IMR-90 (cell line): ENCODE measurements at regions not wholly inside any gene's neighbourhood (a gene's known extent, or its start where the extent isn't known, plus 50 kb on each side); places are given as distances from the start of the nearest gene placed in this dataset.

ENCODE experiments used
- ATAC-seq: fragments of 200-7000 bp; cut with Tn5 transposase; 2 replicates; pipeline ENCODE4 v1.9.1; 2020; ENCODE audit warnings: low read depth, mild to moderate bottlenecking, moderate library complexity
- BruUV-seq: library from RNA; stranded (reverse); fragments of 400-500 nt; replicated peaks from 2 replicates; lab custom pipeline; 2021; lab: Mats Ljungman, UMichigan
- CTCF ChIA-PET: fragments of 300-600 bp; formaldehyde crosslinking; extraction: SDS; loops from one replicate; lab custom pipeline; 2021; ENCODE audit warnings: antibody characterized with exemption; lab: Yijun Ruan, JAX
- POLR2A ChIA-PET: fragments of 300-600 bp; sonication (Branson Sonifier 250); formaldehyde crosslinking; loops from one replicate; lab custom pipeline; 2022; ENCODE audit warnings: antibody characterized with exemption; ENCODE audit not compliant: unreplicated experiment; lab: Charles Lee
- DNase-seq: peaks from one replicate; pipeline ENCODE4 v3.0.0; 2013
- H2AFZ ChIP-seq: replicated peaks from 2 replicates; pipeline ENCODE3; 2013; ENCODE audit warnings: low read length, mild to moderate bottlenecking; ENCODE audit not compliant: poor library complexity
- H2AK5ac ChIP-seq: 2 replicates; pipeline ENCODE4 v1.6.1; 2013; ENCODE audit warnings: low read depth, low read length, inconsistent platforms
- H2AK9ac ChIP-seq: replicated peaks from 2 replicates; pipeline ENCODE3; 2013; ENCODE audit warnings: mild to moderate bottlenecking, low read depth, low read length, moderate library complexity; ENCODE audit not compliant: poor library complexity
- H2BK120ac ChIP-seq: 2 replicates; pipeline ENCODE4 v1.6.1; 2013; ENCODE audit warnings: low read depth, low read length, inconsistent platforms
- H2BK15ac ChIP-seq: 3 replicates; pipeline ENCODE4 v1.6.1; 2013; ENCODE audit warnings: low read depth, low read length, inconsistent platforms
- H2BK20ac ChIP-seq: 2 replicates; pipeline ENCODE4 v1.6.1; 2013; ENCODE audit warnings: low read depth, mild to moderate bottlenecking, inconsistent platforms, low read length, moderate library complexity
- H2BK5ac ChIP-seq: 2 replicates; pipeline ENCODE4 v1.6.1; 2013; ENCODE audit warnings: mild to moderate bottlenecking, low read depth, low read length, inconsistent platforms; ENCODE audit not compliant: poor library complexity, severe bottlenecking
- H3K14ac ChIP-seq: replicated peaks from 2 replicates; pipeline ENCODE4 v1.6.1; 2013; ENCODE audit warnings: low read depth, low read length, inconsistent platforms
- H3K18ac ChIP-seq: 2 replicates; pipeline ENCODE4 v1.6.1; 2013; ENCODE audit warnings: low read depth, low read length, control low read depth
- H3K23ac ChIP-seq: 2 replicates; pipeline ENCODE4 v1.6.1; 2013; ENCODE audit warnings: low read depth, low read length, inconsistent platforms
- H3K27ac ChIP-seq: 2 replicates; pipeline ENCODE4 v1.5.1; 2013; ENCODE audit warnings: mild to moderate bottlenecking, control low read depth, low read length; ENCODE audit not compliant: insufficient read depth
- H3K27me3 ChIP-seq: 2 replicates; pipeline ENCODE4 v1.6.1; 2013; ENCODE audit warnings: low read length; ENCODE audit not compliant: control insufficient read depth, insufficient read depth
- H3K36me3 ChIP-seq: 2 replicates; pipeline ENCODE4 v1.6.1; 2013; ENCODE audit warnings: low read length, mixed read lengths; ENCODE audit not compliant: control insufficient read depth, insufficient read depth
- H3K4ac ChIP-seq: 2 replicates; pipeline ENCODE4 v1.6.1; 2013; ENCODE audit warnings: low read depth, low read length, inconsistent platforms
- H3K4me1 ChIP-seq: 2 replicates; pipeline ENCODE4 v1.6.1; 2013; ENCODE audit warnings: low read length, mixed read lengths; ENCODE audit not compliant: control insufficient read depth, insufficient read depth
- H3K4me2 ChIP-seq: 2 replicates; pipeline ENCODE4 v1.6.1; 2013; ENCODE audit warnings: low read depth, mild to moderate bottlenecking, control low read depth, low read length, moderate library complexity
- H3K4me3 ChIP-seq: 2 replicates; pipeline ENCODE4 v1.5.1; 2013; ENCODE audit warnings: low read depth, mild to moderate bottlenecking, control low read depth, low read length, moderate library complexity; ENCODE audit not compliant: insufficient read depth
- H3K56ac ChIP-seq: 2 replicates; pipeline ENCODE4 v1.6.1; 2013; ENCODE audit warnings: low read length, inconsistent platforms; ENCODE audit not compliant: insufficient read depth; ENCODE audit errors: extremely low read depth
- H3K79me1 ChIP-seq, 2 experiments: 2 replicates each; pipeline ENCODE4 v1.6.1; 2013; ENCODE audit warnings: low read length in 2 of 2, inconsistent platforms in 1 of 2, low read depth in 1 of 2
- H3K9ac ChIP-seq: 2 replicates; pipeline ENCODE4 v1.6.1; 2013; ENCODE audit warnings: low read depth, low read length, control low read depth
- H3K9me1 ChIP-seq: 2 replicates; pipeline ENCODE4 v1.6.1; 2013; ENCODE audit warnings: low read length, inconsistent platforms; ENCODE audit not compliant: insufficient read depth
- H3K9me3 ChIP-seq: 2 replicates; pipeline ENCODE4 v1.6.1; 2013; ENCODE audit warnings: low read length; ENCODE audit not compliant: control insufficient read depth, insufficient read depth
- H4K20me1 ChIP-seq: 2 replicates; pipeline ENCODE4 v1.6.1; 2013; ENCODE audit warnings: low read length, inconsistent platforms; ENCODE audit not compliant: insufficient read depth
- H4K5ac ChIP-seq: 2 replicates; pipeline ENCODE4 v1.6.1; 2013; ENCODE audit warnings: mild to moderate bottlenecking, low read depth, low read length, control low read depth
- H4K8ac ChIP-seq, 2 experiments: 2 replicates each; pipeline ENCODE4 v1.6.1; 2013; ENCODE audit warnings: low read depth in 2 of 2, low read length in 2 of 2, control low read depth in 1 of 2, inconsistent platforms in 1 of 2
- H4K91ac ChIP-seq: 2 replicates; pipeline ENCODE4 v1.6.1; 2013; ENCODE audit warnings: low read depth, low read length, inconsistent platforms; ENCODE audit not compliant: insufficient read depth
- CEBPB ChIP-seq: IDR thresholded peaks from 2 replicates; pipeline ENCODE4 v1.6.1; 2012; ENCODE audit warnings: low read depth, low read length, improper control_type of control experiment
- NFE2L2 ChIP-seq: fragments of 150-350 bp; IDR thresholded peaks from 2 replicates; pipeline ENCODE4 v1.6.1; 2016; ENCODE audit warnings: low read depth, mild to moderate bottlenecking, low read length
- WGBS, 2 experiments: methylation state at CpG; one replicate each; pipeline versions ENCODE4 v1.1.5 to v1.1.7; 2013; ENCODE audit warnings: missing lambda C conversion rate in 2 of 2; ENCODE audit not compliant: insufficient read length in 1 of 2; ENCODE audit errors: extremely low coverage in 2 of 2; 5-methylcytosine and 5-hydroxymethylcytosine counted together
- dilution Hi-C: fragments of 300-500 bp; cut with HindIII; formaldehyde crosslinking; loops from one replicate; pipeline ENCODE4 v1.14.3; 2018; ENCODE audit warnings: low sequenced_read_pairs; ENCODE audit not compliant: unreplicated experiment
- in situ Hi-C: fragments of 300-500 bp; cut with MboI; formaldehyde crosslinking; loops from 3 replicates; pipeline ENCODE4 v1.14.3; 2019; ENCODE audit warnings: low sequenced_read_pairs, inconsistent platforms, mixed read lengths
- intact Hi-C: fragments of 100-400 bp; cut with micrococcal nuclease; formaldehyde crosslinking; loops from 2 replicates; pipeline ENCODE4 v1.10.0; 2022
- TF ChIP-seq, protein P1 (sequence below): conservative IDR thresholded peaks from 2 replicates; pipeline ENCODE4 v1.5.1; 2012; ENCODE audit warnings: mild to moderate bottlenecking, low read depth, low read length, improper control_type of control experiment

DNA sequence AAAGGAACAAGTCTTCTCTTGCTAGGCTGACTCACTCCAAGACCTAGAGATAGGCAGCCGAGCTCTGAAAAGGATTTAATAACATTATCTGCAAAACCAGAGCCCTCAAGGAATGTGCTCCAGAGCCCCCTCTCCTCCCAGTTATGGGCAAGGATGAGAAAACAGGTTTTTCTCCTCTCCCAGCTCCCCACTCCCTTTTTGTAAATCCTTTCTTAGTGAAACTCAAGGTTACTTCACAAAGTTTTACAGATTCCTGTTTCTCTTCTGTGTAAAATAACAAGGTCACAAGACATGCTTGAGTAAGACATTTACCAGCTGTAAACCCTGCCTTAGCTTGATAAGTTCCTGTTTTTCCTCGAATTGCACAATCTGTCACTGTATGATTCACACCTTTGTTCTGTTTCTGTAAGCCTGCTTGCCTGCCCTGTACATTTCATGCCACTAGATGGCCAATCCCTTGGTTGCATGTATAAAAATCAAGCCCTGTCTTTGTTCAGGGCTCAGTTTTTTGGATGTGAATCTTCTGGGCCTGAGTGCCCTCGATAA is 489.4 kb downstream of the KCNA4 start:
- no peak overlapping the region for H3K4me2 ChIP-seq
- H2AK5ac ChIP-seq = no peak overlapping the region
- in situ Hi-C loops = no loop called here
- no peak overlapping the region for H3K9ac ChIP-seq
- intact Hi-C loops = no loop called here
- ChIA-PET POLR2A (no interaction called here), CTCF (interaction anchor here (0.5 to 1.1 kb wide), 3 partner anchors 17 to 602 kb away, joined by 3 to 6 read pairs (median 4); no protein-coding TSS in a partner anchor)
- no peaks in the 10 kb centered on the region for H3K9me1 ChIP-seq
- H3K36me3 ChIP-seq = no peaks in the 10 kb centered on the region
- no peaks in the 10 kb centered on the region for H3K79me1 ChIP-seq
- no peak overlapping the region for H4K8ac ChIP-seq
- H4K20me1 ChIP-seq = no peaks in the 10 kb centered on the region
- no peak overlapping the region for H3K56ac ChIP-seq
- 0% methylated on average over 1 of the region's 3 CpGs; no CpG with 5 or more reads in 1 of the 2 experiments for WGBS, 2 experiments
- dilution Hi-C loops = no loop called here
- no peak overlapping the region for H2AFZ ChIP-seq
- H3K4me3 ChIP-seq = no peak overlapping the region
- no peak overlapping the region for H3K18ac ChIP-seq
- no TSS peak for BruUV-seq
- H3K14ac ChIP-seq = no peak overlapping the region
- H3K23ac ChIP-seq = no peak overlapping the region
- H3K4me1 ChIP-seq = no peaks in the 10 kb centered on the region
- ATAC-seq = peak; percentile 60
- H3K4ac ChIP-seq = no peak overlapping the region
- H3K9me3 ChIP-seq = no peaks in the 10 kb centered on the region
- no peaks in the 10 kb centered on the region for H3K27me3 ChIP-seq
- peak; percentile 74 for DNase-seq
- H4K91ac ChIP-seq = no peak overlapping the region
- H2BK15ac ChIP-seq = no peak overlapping the region
- no peak overlapping the region for H3K27ac ChIP-seq
- H2BK20ac ChIP-seq = no peak overlapping the region
- TF ChIP-seq NFE2L2 = no peak
- TF ChIP-seq CEBPB = peak; percentile 96
- TF ChIP-seq, protein P1, sequence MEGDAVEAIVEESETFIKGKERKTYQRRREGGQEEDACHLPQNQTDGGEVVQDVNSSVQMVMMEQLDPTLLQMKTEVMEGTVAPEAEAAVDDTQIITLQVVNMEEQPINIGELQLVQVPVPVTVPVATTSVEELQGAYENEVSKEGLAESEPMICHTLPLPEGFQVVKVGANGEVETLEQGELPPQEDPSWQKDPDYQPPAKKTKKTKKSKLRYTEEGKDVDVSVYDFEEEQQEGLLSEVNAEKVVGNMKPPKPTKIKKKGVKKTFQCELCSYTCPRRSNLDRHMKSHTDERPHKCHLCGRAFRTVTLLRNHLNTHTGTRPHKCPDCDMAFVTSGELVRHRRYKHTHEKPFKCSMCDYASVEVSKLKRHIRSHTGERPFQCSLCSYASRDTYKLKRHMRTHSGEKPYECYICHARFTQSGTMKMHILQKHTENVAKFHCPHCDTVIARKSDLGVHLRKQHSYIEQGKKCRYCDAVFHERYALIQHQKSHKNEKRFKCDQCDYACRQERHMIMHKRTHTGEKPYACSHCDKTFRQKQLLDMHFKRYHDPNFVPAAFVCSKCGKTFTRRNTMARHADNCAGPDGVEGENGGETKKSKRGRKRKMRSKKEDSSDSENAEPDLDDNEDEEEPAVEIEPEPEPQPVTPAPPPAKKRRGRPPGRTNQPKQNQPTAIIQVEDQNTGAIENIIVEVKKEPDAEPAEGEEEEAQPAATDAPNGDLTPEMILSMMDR = peak; percentile 33
- no peak overlapping the region for H2BK5ac ChIP-seq
- no peak overlapping the region for H4K5ac ChIP-seq
- H2AK9ac ChIP-seq = no peak overlapping the region
- no peak overlapping the region for H2BK120ac ChIP-seq
